ENCODE measurements at regions not wholly inside any gene's neighbourhood (a gene's known extent, or its start where the extent isn't known, plus 50 kb on each side); places are given as distances from the start of the nearest gene placed in this dataset.

GRCh38 chr12:33536431-33536830, 96.8 kb upstream of the SYT10 start (continued):
- TF ChIP-seq ZBTB33 (IDR thresholded peaks at IDR 0.05; ENCODE audit: extremely low read depth, insufficient replicate concordance, low read length) (no peak), EGR1 (IDR thresholded peaks at IDR 0.05; ENCODE audit: low read depth) (no peak), ZNF274 (IDR thresholded peaks at IDR 0.05; ENCODE audit: low read depth, low read length) (no peak)

- POLR2A ChIA-PET: no interaction called here
- ATAC-seq: no peak
Measured at GRCh38 chr12:33546004-33546403, 106.4 kb upstream of the SYT10 start.

More at GRCh38 chr12:33546004-33546403, 106.4 kb upstream of the SYT10 start:
- no peak overlapping the region for H3K4me2 ChIP-seq (ENCODE audit: low read length)
- H3K4me3 ChIP-seq (replicated peaks in 1 of 2; ENCODE audit: low read depth in 1 of 2, low read length in 2 of 2): no peak overlapping the region
- H3K27me3 ChIP-seq (ENCODE audit: insufficient read depth, low read length): no peaks in the 10 kb centered on the region
- H2AFZ ChIP-seq (ENCODE audit: low read depth, low read length, poor library complexity, severe bottlenecking): no peak overlapping the region
- ChIA-PET RAD21 (ENCODE audit: low non-redundant PET in 1 of 2, low total read pairs in 2 of 2, uncharacterized antibody in 2 of 2, unreplicated experiment in 2 of 2) (no interaction called here), CTCF (no interaction called here)
- no peaks in the 10 kb centered on the region for H3K79me2 ChIP-seq (ENCODE audit: insufficient read depth, low read length)
- no peak overlapping the region for H3K9ac ChIP-seq (ENCODE audit: low read length)
- H3K27ac ChIP-seq (ENCODE audit: low read depth, low read length): no peak overlapping the region
- H3K4me1 ChIP-seq (ENCODE audit: control insufficient read depth in 1 of 2, insufficient read depth in 2 of 2, low read length in 2 of 2): no peaks in the 10 kb centered on the region
- TF ChIP-seq JUND (IDR thresholded peaks at IDR 0.05) (no peak), SRF (IDR thresholded peaks at IDR 0.05; ENCODE audit: low read depth) (no peak), POLR2A (IDR thresholded peaks at IDR 0.05; ENCODE audit: borderline replicate concordance, extremely low read depth, insufficient read depth, insufficient read length) (no peak), SP1 (IDR thresholded peaks at IDR 0.05; ENCODE audit: low read depth) (no peak), ZNF274 (IDR thresholded peaks at IDR 0.05; ENCODE audit: low read depth, low read length) (no peak), FOSL1 (IDR thresholded peaks at IDR 0.05; ENCODE audit: low read depth) (no peak), ZBTB33 (IDR thresholded peaks at IDR 0.05; ENCODE audit: extremely low read depth, insufficient replicate concordance, low read length) (no peak), EZH2phosphoT487 (IDR thresholded peaks at IDR 0.05; ENCODE audit: borderline replicate concordance) (no peak), CEBPB (IDR thresholded peaks at IDR 0.05; ENCODE audit: low read depth) (no peak), EZH2 (IDR thresholded peaks at IDR 0.05) (no peak), CTCF (IDR thresholded peaks at IDR 0.05 in 2 of 3, conservative IDR thresholded peaks at IDR 0.05 in 1 of 3; ENCODE audit: borderline replicate concordance in 1 of 3, insufficient read depth in 1 of 3, low read depth in 2 of 3, low read length in 2 of 3) (no peak), EGR1 (IDR thresholded peaks at IDR 0.05; ENCODE audit: low read depth) (no peak)
- intact Hi-C loops (cut with micrococcal nuclease): no loop called here
- DNase-seq (ENCODE audit: low read depth, low spot score): no peak
- H4K20me1 ChIP-seq (ENCODE audit: insufficient read depth): no peaks in the 10 kb centered on the region
- BruUV-seq (replicated peaks): no TSS peak
- no peaks in the 10 kb centered on the region for H3K36me3 ChIP-seq (ENCODE audit: control insufficient read depth in 1 of 2, insufficient read depth in 2 of 2, low read length in 2 of 2)
- H3K9me2 ChIP-seq (ENCODE audit: insufficient read depth): no peaks in the 10 kb centered on the region
- H3K9me3 ChIP-seq (ENCODE audit: control insufficient read depth in 1 of 2, insufficient read depth in 1 of 2, low read depth in 1 of 2, low read length in 2 of 2): peaks cover 0 to 27% of the 10 kb centered on the region in 2 experiments; a peak in 2 of 4 replicates

Data from HCT116 (cell line).